SK-N-SH (cell line): ENCODE measurements at regions not wholly inside any gene's neighbourhood (a gene's known extent, or its start where the extent isn't known, plus 50 kb on each side); places are given as distances from the start of the nearest gene placed in this dataset.

Experiments used
- ELF1 ChIP-seq: IDR thresholded peaks from 2 replicates; pipeline ENCODE4 v1.4.0; 2012
- FOXM1 ChIP-seq: IDR thresholded peaks from 2 replicates; pipeline ENCODE4 v1.4.0; 2012; ENCODE audit warnings: low read depth, mild to moderate bottlenecking
- POLR2AphosphoS5 ChIP-seq: IDR thresholded peaks from 2 replicates; pipeline ENCODE4 v1.6.1; 2012; ENCODE audit warnings: low read depth, low read length
- RAD21 ChIP-seq: IDR thresholded peaks from 2 replicates; pipeline ENCODE4 v1.6.1; 2012; ENCODE audit warnings: mild to moderate bottlenecking, low read length
- RFX5 ChIP-seq: IDR thresholded peaks from 2 replicates; pipeline ENCODE4 v1.6.1; 2012; ENCODE audit warnings: mild to moderate bottlenecking, improper control_type of control experiment, low read length
- YY1 ChIP-seq: IDR thresholded peaks from 2 replicates; pipeline ENCODE4 v1.4.0; 2012; ENCODE audit warnings: low read depth, mild to moderate bottlenecking
- TF ChIP-seq, protein P1 (sequence below): fragments of 200-600 bp; sonication (generic); IDR thresholded peaks from 2 replicates; pipeline ENCODE4 v1.6.1; 2017; ENCODE audit warnings: antibody characterized with exemption, mild to moderate bottlenecking, moderate library complexity

- TF ChIP-seq POLR2AphosphoS5 (no peak), ELF1 (no peak), FOXM1 (no peak), YY1 (no peak), RAD21 (no peak), RFX5 (no peak)
- TF ChIP-seq, protein P1, sequence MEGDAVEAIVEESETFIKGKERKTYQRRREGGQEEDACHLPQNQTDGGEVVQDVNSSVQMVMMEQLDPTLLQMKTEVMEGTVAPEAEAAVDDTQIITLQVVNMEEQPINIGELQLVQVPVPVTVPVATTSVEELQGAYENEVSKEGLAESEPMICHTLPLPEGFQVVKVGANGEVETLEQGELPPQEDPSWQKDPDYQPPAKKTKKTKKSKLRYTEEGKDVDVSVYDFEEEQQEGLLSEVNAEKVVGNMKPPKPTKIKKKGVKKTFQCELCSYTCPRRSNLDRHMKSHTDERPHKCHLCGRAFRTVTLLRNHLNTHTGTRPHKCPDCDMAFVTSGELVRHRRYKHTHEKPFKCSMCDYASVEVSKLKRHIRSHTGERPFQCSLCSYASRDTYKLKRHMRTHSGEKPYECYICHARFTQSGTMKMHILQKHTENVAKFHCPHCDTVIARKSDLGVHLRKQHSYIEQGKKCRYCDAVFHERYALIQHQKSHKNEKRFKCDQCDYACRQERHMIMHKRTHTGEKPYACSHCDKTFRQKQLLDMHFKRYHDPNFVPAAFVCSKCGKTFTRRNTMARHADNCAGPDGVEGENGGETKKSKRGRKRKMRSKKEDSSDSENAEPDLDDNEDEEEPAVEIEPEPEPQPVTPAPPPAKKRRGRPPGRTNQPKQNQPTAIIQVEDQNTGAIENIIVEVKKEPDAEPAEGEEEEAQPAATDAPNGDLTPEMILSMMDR, result no peak
These were observed 148.6 kb upstream of the KCNJ3 start for GRCh38 chr2:154549869-154550268.
